OCI-LY7 (cell line): ENCODE measurements at regions not wholly inside any gene's neighbourhood (a gene's known extent, or its start where the extent isn't known, plus 50 kb on each side); places are given as distances from the start of the nearest gene placed in this dataset.

Experiments used
- EZH2phosphoT487 ChIP-seq: fragments of 200-600 bp; sonication (generic); IDR thresholded peaks from 2 replicates; pipeline ENCODE4 v1.6.1; 2018; ENCODE audit warnings: low read depth, borderline replicate concordance, mild to moderate bottlenecking, mixed run types, antibody characterized with exemption, low read length, moderate library complexity, mixed read lengths
- TF ChIP-seq, protein P1 (sequence below): fragments of 200-600 bp; sonication (generic); conservative IDR thresholded peaks from 2 replicates; pipeline ENCODE4 v1.5.1; 2014; ENCODE audit warnings: mild to moderate bottlenecking, antibody characterized with exemption, low read length, moderate library complexity, mixed read lengths

DNA sequence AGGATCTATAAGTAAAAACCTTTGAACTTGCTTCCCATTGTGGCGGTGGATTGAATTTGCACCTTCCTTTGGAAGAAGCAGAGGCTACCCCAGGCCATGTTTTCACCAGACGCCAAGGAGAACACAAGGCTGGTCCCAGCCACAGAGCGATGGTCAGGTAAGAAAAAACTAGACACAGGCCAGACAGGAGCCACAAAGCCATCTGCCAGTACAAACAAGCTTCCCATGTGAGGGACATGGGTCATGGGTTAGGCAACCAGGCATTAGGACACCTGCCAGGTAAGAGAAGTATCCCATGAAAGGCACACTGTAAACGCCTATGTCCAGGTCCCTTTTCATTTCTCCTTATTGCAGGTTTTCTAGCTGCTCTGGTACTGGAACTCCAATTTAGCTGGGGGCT is 190.2 kb downstream of the KLF13 start:
- TF ChIP-seq, protein P1, sequence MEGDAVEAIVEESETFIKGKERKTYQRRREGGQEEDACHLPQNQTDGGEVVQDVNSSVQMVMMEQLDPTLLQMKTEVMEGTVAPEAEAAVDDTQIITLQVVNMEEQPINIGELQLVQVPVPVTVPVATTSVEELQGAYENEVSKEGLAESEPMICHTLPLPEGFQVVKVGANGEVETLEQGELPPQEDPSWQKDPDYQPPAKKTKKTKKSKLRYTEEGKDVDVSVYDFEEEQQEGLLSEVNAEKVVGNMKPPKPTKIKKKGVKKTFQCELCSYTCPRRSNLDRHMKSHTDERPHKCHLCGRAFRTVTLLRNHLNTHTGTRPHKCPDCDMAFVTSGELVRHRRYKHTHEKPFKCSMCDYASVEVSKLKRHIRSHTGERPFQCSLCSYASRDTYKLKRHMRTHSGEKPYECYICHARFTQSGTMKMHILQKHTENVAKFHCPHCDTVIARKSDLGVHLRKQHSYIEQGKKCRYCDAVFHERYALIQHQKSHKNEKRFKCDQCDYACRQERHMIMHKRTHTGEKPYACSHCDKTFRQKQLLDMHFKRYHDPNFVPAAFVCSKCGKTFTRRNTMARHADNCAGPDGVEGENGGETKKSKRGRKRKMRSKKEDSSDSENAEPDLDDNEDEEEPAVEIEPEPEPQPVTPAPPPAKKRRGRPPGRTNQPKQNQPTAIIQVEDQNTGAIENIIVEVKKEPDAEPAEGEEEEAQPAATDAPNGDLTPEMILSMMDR: no peak
- no peak for TF ChIP-seq EZH2phosphoT487
